ENCODE measurements at regions not wholly inside any gene's neighbourhood (a gene's known extent, or its start where the extent isn't known, plus 50 kb on each side); places are given as distances from the start of the nearest gene placed in this dataset.

GRCh38 chr18:51645607-51646006 is 448.1 kb upstream of the MEX3C start:
- DNase-seq (ENCODE audit: low read depth): no peak

GRCh38 chr18:51647346-51647745 is 449.9 kb upstream of the MEX3C start:
- no peak for DNase-seq (ENCODE audit: low read depth)

- DNase-seq (ENCODE audit: low read depth): no peak
These were observed 450.5 kb upstream of the MEX3C start for GRCh38 chr18:51647942-51648341.

- DNase-seq (ENCODE audit: low read depth): no peak
These were observed 452.3 kb upstream of the MEX3C start for GRCh38 chr18:51649796-51650195.

GRCh38 chr18:51651761-51652160 is 454.3 kb upstream of the MEX3C start:
- DNase-seq (ENCODE audit: low read depth): no peak

- DNase-seq (ENCODE audit: low read depth): no peak
These were observed 456.2 kb upstream of the MEX3C start for GRCh38 chr18:51653507-51654213.

- DNase-seq (ENCODE audit: low read depth): no peak
These were observed 457.2 kb upstream of the MEX3C start for GRCh38 chr18:51654488-51655326.

- peak; percentile 32 for DNase-seq (ENCODE audit: low read depth)
These were observed 457.8 kb upstream of the MEX3C start for GRCh38 chr18:51655327-51655698.

- DNase-seq (ENCODE audit: low read depth): no peak
These were observed 458.8 kb upstream of the MEX3C start for GRCh38 chr18:51656249-51656648.

- no peak for DNase-seq (ENCODE audit: low read depth)
These were observed 461.0 kb upstream of the MEX3C start for GRCh38 chr18:51658436-51658835.

GRCh38 chr18:51659781-51660180 is 462.3 kb upstream of the MEX3C start:
- no peak for DNase-seq (ENCODE audit: low read depth)

GRCh38 chr18:51660188-51660715 is 462.8 kb upstream of the MEX3C start:
- peak; percentile 23 for DNase-seq (ENCODE audit: low read depth)

GRCh38 chr18:51664236-51664635 is 466.8 kb upstream of the MEX3C start:
- no peak for DNase-seq (ENCODE audit: low read depth)

GRCh38 chr18:51666763-51667191 is 469.3 kb upstream of the MEX3C start:
- peak; percentile 76 for DNase-seq (ENCODE audit: low read depth)

- DNase-seq (ENCODE audit: low read depth): peak; percentile 68
These were observed 470.6 kb upstream of the MEX3C start for GRCh38 chr18:51668101-51668500.

- DNase-seq (ENCODE audit: low read depth): no peak
These were observed 471.1 kb upstream of the MEX3C start for GRCh38 chr18:51668607-51669006.

- no peak for DNase-seq (ENCODE audit: low read depth)
These were observed 489.1 kb upstream of the MEX3C start for GRCh38 chr18:51686590-51686989.

GRCh38 chr18:51687845-51688585 is 490.5 kb upstream of the MEX3C start:
- DNase-seq (ENCODE audit: low read depth): no peak

- no peak for DNase-seq (ENCODE audit: low read depth)
These were observed 495.1 kb upstream of the MEX3C start for GRCh38 chr18:51692612-51693011.

GRCh38 chr18:51711298-51711889 is 513.9 kb upstream of the MEX3C start:
- no peak for DNase-seq (ENCODE audit: low read depth)

GRCh38 chr18:51712821-51713220 is 515.3 kb upstream of the MEX3C start:
- no peak for DNase-seq (ENCODE audit: low read depth)
